Naive B cell (primary cell): ENCODE measurements at regions not wholly inside any gene's neighbourhood (a gene's known extent, or its start where the extent isn't known, plus 50 kb on each side); places are given as distances from the start of the nearest gene placed in this dataset.
"Not testable (repeated sequence)": the region's sequence is repeated elsewhere in the genome, so short reads cannot be mapped to it uniquely, and the experiment has no call there.

Source experiments
- ATAC-seq, 2 donors: fragments of 150-1000 bp; cut with Tn5 transposase; 2 replicates each; pipeline ENCODE4 v1.10.0; 2021; ENCODE audit warnings: low read depth in 2 of 2, mild to moderate bottlenecking in 2 of 2, moderate library complexity in 2 of 2
- DNase-seq: peaks from one replicate; pipeline ENCODE4 v3.0.0; 2022
- H3K27ac Mint-ChIP-seq, 6 donors: one replicate each; pipeline ENCODE4 v1.8.0; 2020 to 2022; ENCODE audit warnings: mild to moderate bottlenecking in 6 of 6, mixed read lengths in 6 of 6, moderate library complexity in 5 of 6, inconsistent platforms in 2 of 6
- H3K27me3 Mint-ChIP-seq, 3 donors: one replicate each; pipeline ENCODE4 v1.8.0; 2021 to 2022; ENCODE audit warnings: mixed read lengths in 3 of 3, mild to moderate bottlenecking in 1 of 3
- H3K36me3 Mint-ChIP-seq, 2 donors: one replicate each; pipeline ENCODE4 v1.8.0; 2020 to 2022; ENCODE audit warnings: mixed read lengths in 2 of 2, inconsistent platforms in 1 of 2, mild to moderate bottlenecking in 1 of 2
- H3K4me1 Mint-ChIP-seq, 3 donors: one replicate each; pipeline ENCODE4 v1.8.0; 2020 to 2022; ENCODE audit warnings: mixed read lengths in 3 of 3, inconsistent platforms in 1 of 3, mild to moderate bottlenecking in 1 of 3, moderate library complexity in 1 of 3
- H3K4me3 Mint-ChIP-seq, 8 donors: one replicate each; pipeline ENCODE4 v1.8.0; 2020 to 2022; ENCODE audit warnings: mild to moderate bottlenecking in 8 of 8, mixed read lengths in 8 of 8, moderate library complexity in 8 of 8, inconsistent platforms in 2 of 8
- H3K9me3 Mint-ChIP-seq, 7 donors: one replicate each; pipeline ENCODE4 v1.8.0; 2020 to 2022; ENCODE audit warnings: mixed read lengths in 7 of 7, mild to moderate bottlenecking in 5 of 7, inconsistent platforms in 2 of 7, moderate library complexity in 1 of 7

DNA sequence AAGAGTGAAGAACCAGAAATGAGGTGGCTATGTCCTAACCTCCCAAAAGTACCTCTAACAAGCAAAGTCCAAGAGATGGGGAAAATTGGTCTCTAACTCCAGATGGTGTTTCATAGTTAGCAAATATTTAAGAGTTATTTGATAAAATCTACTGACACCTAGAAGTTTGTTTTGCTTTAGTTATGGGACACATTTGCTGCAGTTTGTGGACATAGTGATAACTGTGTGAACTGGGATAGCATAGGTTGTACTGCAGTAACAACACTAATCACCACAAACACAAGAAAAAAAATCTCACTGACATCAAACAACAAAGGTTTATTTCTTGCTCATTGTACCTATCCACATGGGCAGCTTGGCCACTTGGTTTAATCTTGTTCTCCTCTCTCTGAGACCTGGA, 965.0 kb upstream of the SPRY2 start:
- Mint-ChIP-seq H3K9me3 (peaks cover 0 to 12% (median 0%) of the 10 kb centered on the region in 7 donors), H3K36me3 (no peaks in the 10 kb centered on the region), H3K27me3 (no peaks in the 10 kb centered on the region), H3K27ac (no peak overlapping the region), H3K4me3 (no peak overlapping the region), H3K4me1 (no peaks in the 10 kb centered on the region)
- DNase-seq (no peak), ATAC-seq (no peak)

DNA sequence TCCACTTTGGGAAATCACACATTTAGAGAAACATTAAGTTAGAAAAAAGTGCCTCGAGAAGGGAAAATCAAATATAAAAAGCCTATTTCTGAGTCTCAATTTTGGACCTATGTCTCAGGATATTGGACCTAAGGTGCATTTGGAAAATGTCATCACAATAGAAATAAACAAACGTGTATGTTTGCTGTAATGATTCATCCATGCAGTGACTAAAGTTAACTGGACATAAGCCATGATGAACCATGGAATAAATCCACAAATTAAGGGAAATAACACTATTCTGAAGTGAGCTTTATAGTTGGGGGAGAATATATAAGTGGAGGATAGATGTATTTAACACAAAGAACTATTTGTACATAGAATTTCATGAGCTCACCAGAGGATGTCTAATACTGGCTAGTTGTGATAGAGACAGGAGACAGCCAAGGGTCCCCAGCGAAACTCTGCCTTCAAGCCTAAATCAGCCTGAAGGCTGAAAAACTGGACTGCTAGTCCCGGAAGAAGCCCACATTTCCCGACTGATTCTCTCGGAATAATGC, 963.3 kb upstream of the SPRY2 start:
- H3K4me3 Mint-ChIP-seq: no peak overlapping the region

GRCh38 chr13:81302677-81303076, 961.8 kb upstream of the SPRY2 start:
- H3K4me3 Mint-ChIP-seq: no peak overlapping the region
- ATAC-seq: no peak
- no peaks in the 10 kb centered on the region for H3K36me3 Mint-ChIP-seq

More for the DNA sequence above, 963.3 kb upstream of the SPRY2 start:
- DNase-seq (no peak), ATAC-seq (no peak)
- peaks cover 0 to 12% (median 0%) of the 10 kb centered on the region in 7 donors for H3K9me3 Mint-ChIP-seq
- H3K27ac Mint-ChIP-seq: no peak overlapping the region
- H3K27me3 Mint-ChIP-seq: no peaks in the 10 kb centered on the region
- H3K4me1 Mint-ChIP-seq: no peaks in the 10 kb centered on the region
- H3K36me3 Mint-ChIP-seq: no peaks in the 10 kb centered on the region

DNA sequence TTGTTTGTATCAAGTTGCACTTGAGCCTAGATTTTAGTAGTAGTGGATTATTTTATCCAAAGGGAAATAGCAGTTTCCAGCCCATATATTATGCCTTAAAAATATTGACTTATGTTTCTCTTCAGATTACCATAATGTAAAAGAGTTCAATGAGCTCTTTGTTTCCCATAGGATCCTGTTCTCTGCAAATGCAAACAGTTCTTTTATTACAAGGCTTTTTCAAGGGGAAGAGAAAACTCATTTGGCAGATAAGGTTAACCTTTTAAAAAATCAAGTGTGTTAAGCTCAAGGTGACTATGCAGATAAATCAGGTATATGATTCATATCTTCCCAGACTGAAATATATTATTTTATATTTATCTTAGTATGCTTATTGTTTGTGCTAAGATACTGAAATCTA, 961.2 kb upstream of the SPRY2 start:
- H3K4me1 Mint-ChIP-seq: no peaks in the 10 kb centered on the region
- no peak overlapping the region for H3K4me3 Mint-ChIP-seq
- H3K36me3 Mint-ChIP-seq: no peaks in the 10 kb centered on the region
- ATAC-seq (no peak), DNase-seq (no peak)
- H3K27ac Mint-ChIP-seq: no peak overlapping the region
- H3K27me3 Mint-ChIP-seq: no peaks in the 10 kb centered on the region
- peaks cover 0 to 6% (median 0%) of the 10 kb centered on the region in 7 donors for H3K9me3 Mint-ChIP-seq

More at GRCh38 chr13:81302677-81303076, 961.8 kb upstream of the SPRY2 start:
- peaks cover 0 to 12% (median 0%) of the 10 kb centered on the region in 7 donors for H3K9me3 Mint-ChIP-seq
- no peaks in the 10 kb centered on the region for H3K27me3 Mint-ChIP-seq
- DNase-seq: no peak
- no peaks in the 10 kb centered on the region for H3K4me1 Mint-ChIP-seq
- peak overlapping the region in 1 of 6 donors; percentile 65 for H3K27ac Mint-ChIP-seq

DNA sequence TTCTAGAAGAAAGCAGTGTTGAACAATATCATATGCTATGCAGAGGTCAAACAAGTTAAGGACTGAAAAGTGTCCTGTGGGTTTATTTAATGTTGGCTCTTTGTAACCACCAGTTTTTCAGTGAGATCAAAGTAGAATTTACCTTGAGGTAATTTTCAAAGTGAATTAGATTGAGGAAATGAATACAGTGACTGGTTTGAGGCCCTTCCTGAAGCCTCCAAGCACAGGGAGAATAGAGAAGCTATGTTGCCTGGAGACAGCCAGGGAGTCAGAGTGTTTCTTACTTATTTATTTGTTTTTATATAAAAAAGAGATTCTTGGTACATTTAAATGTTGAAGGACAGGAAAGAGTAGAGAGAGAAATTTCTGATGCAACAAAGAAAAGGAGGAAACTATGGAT, 954.3 kb upstream of the SPRY2 start:
- Mint-ChIP-seq H3K4me1 (no peaks in the 10 kb centered on the region), H3K36me3 (no peaks in the 10 kb centered on the region)

DNA sequence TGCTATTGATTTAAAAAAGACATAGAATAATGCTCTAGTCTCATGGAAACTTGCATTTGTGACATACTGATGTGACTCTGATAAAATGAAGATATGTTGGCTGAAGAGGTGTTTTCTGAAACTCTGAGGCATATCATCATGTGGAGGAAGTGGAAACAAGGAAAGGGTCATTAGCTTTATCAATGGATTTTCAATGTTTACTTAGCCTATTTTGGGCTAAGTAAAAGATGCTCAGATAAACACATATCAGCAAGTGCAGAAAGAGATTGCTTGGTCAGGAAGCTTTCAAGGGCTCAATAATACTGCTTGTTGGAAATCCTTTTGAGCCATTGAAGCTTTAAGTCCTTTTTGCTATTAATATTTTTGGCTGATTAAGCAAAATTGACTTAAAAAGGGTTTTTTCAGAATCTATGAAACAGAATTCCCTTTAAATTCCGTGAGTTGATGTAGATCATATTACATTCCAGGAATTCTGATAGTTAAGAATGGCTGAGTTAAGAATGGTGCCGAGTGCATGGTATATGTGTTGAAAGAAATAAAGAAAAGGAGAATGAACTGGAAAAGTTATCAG, 952.8 kb upstream of the SPRY2 start:
- Mint-ChIP-seq H3K9me3 (peaks cover 0 to 1% (median 0%) of the 10 kb centered on the region in 7 donors), H3K4me1 (no peaks in the 10 kb centered on the region), H3K36me3 (no peaks in the 10 kb centered on the region), H3K4me3 (no peak overlapping the region), H3K27me3 (no peaks in the 10 kb centered on the region), H3K27ac (peak overlapping the region in 1 of 6 donors; percentile 12)
- ATAC-seq: no peak
- DNase-seq: no peak

More for the DNA sequence above, 954.3 kb upstream of the SPRY2 start:
- Mint-ChIP-seq H3K9me3 (peaks cover 0 to 1% (median 0%) of the 10 kb centered on the region in 7 donors), H3K27me3 (no peaks in the 10 kb centered on the region), H3K27ac (no peak overlapping the region), H3K4me3 (no peak overlapping the region)
- DNase-seq (no peak), ATAC-seq (no peak)

- no peak for DNase-seq
- H3K4me3 Mint-ChIP-seq: no peak overlapping the region
These were observed 942.6 kb upstream of the SPRY2 start for GRCh38 chr13:81283561-81283960.

GRCh38 chr13:81283062-81283461, 942.1 kb upstream of the SPRY2 start:
- H3K27ac Mint-ChIP-seq: no peak overlapping the region
- H3K4me3 Mint-ChIP-seq: no peak overlapping the region

More at GRCh38 chr13:81283561-81283960, 942.6 kb upstream of the SPRY2 start:
- Mint-ChIP-seq H3K36me3 (no peaks in the 10 kb centered on the region), H3K9me3 (peaks cover 0 to 7% (median 0%) of the 10 kb centered on the region in 7 donors), H3K27ac (no peak overlapping the region), H3K27me3 (no peaks in the 10 kb centered on the region), H3K4me1 (no peaks in the 10 kb centered on the region)
- no peak for ATAC-seq

DNA sequence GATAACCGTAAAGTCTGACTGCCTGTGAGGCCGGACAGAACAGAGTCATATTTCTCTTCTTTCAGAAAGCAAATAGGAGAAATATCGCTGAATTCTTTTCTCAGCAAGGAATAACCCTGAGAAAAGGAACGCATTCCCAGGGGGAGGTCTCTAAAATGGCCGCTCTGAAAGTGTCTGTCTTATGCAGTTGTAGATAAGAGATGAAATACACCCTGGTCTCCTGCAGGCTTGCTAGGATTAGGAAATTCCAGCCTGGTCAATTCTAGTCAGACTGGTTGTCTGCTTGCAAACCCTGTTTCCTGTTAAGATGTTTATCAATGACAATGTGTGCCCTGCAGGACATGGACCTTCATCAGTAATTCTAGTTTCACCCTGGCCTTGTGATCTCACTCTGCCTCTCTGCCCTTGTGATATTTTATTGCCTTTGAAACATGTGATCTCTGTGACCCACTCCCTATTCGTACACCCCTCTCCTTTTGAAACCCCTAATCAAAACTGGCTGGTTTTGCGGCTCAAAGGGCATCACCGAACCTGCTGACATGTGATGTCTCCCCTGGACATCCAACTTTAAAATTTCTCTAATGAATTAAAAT, 934.8 kb upstream of the SPRY2 start:
- H3K27ac Mint-ChIP-seq: no peak overlapping the region
- H3K9me3 Mint-ChIP-seq: peaks cover 4 to 34% (median 13%) of the 10 kb centered on the region in 7 donors
- ATAC-seq (no peak), DNase-seq (no peak)
- H3K4me3 Mint-ChIP-seq: no peak overlapping the region
- H3K36me3 Mint-ChIP-seq: no peaks in the 10 kb centered on the region
- no peaks in the 10 kb centered on the region for H3K4me1 Mint-ChIP-seq
- H3K27me3 Mint-ChIP-seq: no peaks in the 10 kb centered on the region

More at GRCh38 chr13:81283062-81283461, 942.1 kb upstream of the SPRY2 start:
- Mint-ChIP-seq H3K4me1 (no peaks in the 10 kb centered on the region), H3K27me3 (no peaks in the 10 kb centered on the region), H3K36me3 (no peaks in the 10 kb centered on the region), H3K9me3 (peaks cover 0 to 7% (median 1%) of the 10 kb centered on the region in 7 donors)
- ATAC-seq (no peak), DNase-seq (no peak)

GRCh38 chr13:81247711-81248110, 906.8 kb upstream of the SPRY2 start:
- Mint-ChIP-seq H3K36me3 (no peaks in the 10 kb centered on the region), H3K27ac (no peak overlapping the region), H3K27me3 (peaks cover 0 to 4% (median 0%) of the 10 kb centered on the region in 3 donors), H3K4me1 (no peaks in the 10 kb centered on the region), H3K4me3 (no peak overlapping the region), H3K9me3 (peaks cover 0 to 3% (median 0%) of the 10 kb centered on the region in 7 donors)
- DNase-seq (no peak), ATAC-seq (no peak)

GRCh38 chr13:81246556-81246955, 905.6 kb upstream of the SPRY2 start:
- H3K9me3 Mint-ChIP-seq: peaks cover 0 to 3% (median 0%) of the 10 kb centered on the region in 7 donors

GRCh38 chr13:81244011-81244410, 903.1 kb upstream of the SPRY2 start:
- H3K27ac Mint-ChIP-seq: no peak overlapping the region
- DNase-seq: no peak
- H3K9me3 Mint-ChIP-seq: peaks cover 0 to 4% (median 0%) of the 10 kb centered on the region in 7 donors
- no peaks in the 10 kb centered on the region for H3K36me3 Mint-ChIP-seq
- no peak overlapping the region for H3K4me3 Mint-ChIP-seq
- ATAC-seq: no peak
- H3K4me1 Mint-ChIP-seq: no peaks in the 10 kb centered on the region
- peaks cover 0 to 4% (median 0%) of the 10 kb centered on the region in 3 donors for H3K27me3 Mint-ChIP-seq

More at GRCh38 chr13:81246556-81246955, 905.6 kb upstream of the SPRY2 start:
- DNase-seq (no peak), ATAC-seq (no peak)
- Mint-ChIP-seq H3K4me1 (no peaks in the 10 kb centered on the region), H3K4me3 (no peak overlapping the region), H3K27ac (no peak overlapping the region), H3K27me3 (peaks cover 0 to 4% (median 0%) of the 10 kb centered on the region in 3 donors), H3K36me3 (no peaks in the 10 kb centered on the region)

DNA sequence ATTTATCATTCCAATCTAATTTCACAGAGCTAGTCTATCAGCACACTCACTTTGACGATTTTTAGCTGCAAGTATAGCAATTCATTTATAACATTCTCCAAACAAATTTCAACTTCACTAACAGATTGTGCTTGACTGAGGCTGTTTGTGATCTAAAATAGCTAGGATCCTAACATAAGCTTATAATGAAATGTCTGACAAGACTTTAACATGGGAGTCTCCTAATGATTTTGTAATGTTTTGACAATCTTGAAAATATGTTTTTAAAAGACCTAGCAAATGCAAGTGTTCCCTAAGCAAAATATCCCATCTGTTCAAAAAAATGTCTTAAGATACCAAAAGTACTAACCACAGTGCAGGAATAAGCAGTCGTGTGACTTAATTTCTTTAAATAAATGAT, 889.5 kb upstream of the SPRY2 start:
- DNase-seq: no peak
- H3K36me3 Mint-ChIP-seq: no peaks in the 10 kb centered on the region
- no peak overlapping the region for H3K4me3 Mint-ChIP-seq
- no peaks in the 10 kb centered on the region for H3K27me3 Mint-ChIP-seq
- ATAC-seq: no peak
- H3K27ac Mint-ChIP-seq: no peak overlapping the region
- H3K4me1 Mint-ChIP-seq: no peaks in the 10 kb centered on the region
- H3K9me3 Mint-ChIP-seq: peaks cover 0 to 15% (median 3%) of the 10 kb centered on the region in 7 donors

- peaks cover 0 to 15% (median 4%) of the 10 kb centered on the region in 7 donors for H3K9me3 Mint-ChIP-seq
- not testable (repeated sequence) for DNase-seq, ATAC-seq, H3K4me1 Mint-ChIP-seq, H3K4me3 Mint-ChIP-seq, H3K27me3 Mint-ChIP-seq, H3K36me3 Mint-ChIP-seq, H3K27ac Mint-ChIP-seq
These were observed 885.9 kb upstream of the SPRY2 start for GRCh38 chr13:81226830-81227229.
